GM23248 (cell line): ENCODE measurements at regions not wholly inside any gene's neighbourhood (a gene's known extent, or its start where the extent isn't known, plus 50 kb on each side); places are given as distances from the start of the nearest gene placed in this dataset.

Experiments
- EZH2 ChIP-seq: fragments of 200-600 bp; sonication (generic); IDR thresholded peaks from 2 replicates; pipeline ENCODE4 v1.6.1; 2018; ENCODE audit warnings: antibody characterized with exemption, mild to moderate bottlenecking; ENCODE audit not compliant: insufficient read depth, poor library complexity, severe bottlenecking
- EZH2phosphoT487 ChIP-seq: fragments of 200-600 bp; sonication (generic); IDR thresholded peaks from 2 replicates; pipeline ENCODE4 v1.6.1; 2018; ENCODE audit warnings: antibody characterized with exemption, moderate library complexity, mild to moderate bottlenecking, low read depth; ENCODE audit not compliant: insufficient read depth

DNA sequence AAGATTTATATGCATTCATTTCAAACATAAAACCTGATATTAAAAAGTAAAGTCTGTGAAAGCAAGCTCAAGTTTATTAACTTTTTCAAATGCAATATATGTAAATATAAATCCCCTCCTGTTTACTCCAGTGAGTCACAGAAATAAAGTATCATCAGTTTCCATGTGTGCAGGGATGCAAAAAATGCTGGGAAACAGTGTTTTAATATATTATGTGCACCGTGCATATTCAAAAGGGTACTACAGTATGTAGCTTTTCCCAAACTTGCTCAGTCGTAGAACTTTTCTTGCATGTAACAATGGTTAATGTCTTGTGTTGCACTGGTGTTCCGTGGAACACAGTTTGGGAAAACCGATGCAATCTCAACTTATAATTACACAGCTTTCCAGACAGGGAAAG is 60.7 kb downstream of the CCDC185 start:
- no peak for TF ChIP-seq EZH2
- no peak for TF ChIP-seq EZH2phosphoT487
